ENCODE measurements at regions not wholly inside any gene's neighbourhood (a gene's known extent, or its start where the extent isn't known, plus 50 kb on each side); places are given as distances from the start of the nearest gene placed in this dataset.

- 96% methylated on average over 6 of the region's 6 CpGs for WGBS
- DNase-seq (ENCODE audit: low spot score): no peak
- H3K4me1 ChIP-seq (replicated peaks): no peaks in the 10 kb centered on the region
- intact Hi-C loops (cut with DNase I): no loop called here
- no peak overlapping the region for H3K27ac ChIP-seq
- no peaks in the 10 kb centered on the region for H3K27me3 ChIP-seq (replicated peaks; ENCODE audit: insufficient read depth)
- H3K4me3 ChIP-seq: no peak overlapping the region
- TF ChIP-seq POLR2A (IDR thresholded peaks at IDR 0.05) (no peak), POLR2AphosphoS5 (IDR thresholded peaks at IDR 0.05) (no peak)
- TF ChIP-seq, protein P1, sequence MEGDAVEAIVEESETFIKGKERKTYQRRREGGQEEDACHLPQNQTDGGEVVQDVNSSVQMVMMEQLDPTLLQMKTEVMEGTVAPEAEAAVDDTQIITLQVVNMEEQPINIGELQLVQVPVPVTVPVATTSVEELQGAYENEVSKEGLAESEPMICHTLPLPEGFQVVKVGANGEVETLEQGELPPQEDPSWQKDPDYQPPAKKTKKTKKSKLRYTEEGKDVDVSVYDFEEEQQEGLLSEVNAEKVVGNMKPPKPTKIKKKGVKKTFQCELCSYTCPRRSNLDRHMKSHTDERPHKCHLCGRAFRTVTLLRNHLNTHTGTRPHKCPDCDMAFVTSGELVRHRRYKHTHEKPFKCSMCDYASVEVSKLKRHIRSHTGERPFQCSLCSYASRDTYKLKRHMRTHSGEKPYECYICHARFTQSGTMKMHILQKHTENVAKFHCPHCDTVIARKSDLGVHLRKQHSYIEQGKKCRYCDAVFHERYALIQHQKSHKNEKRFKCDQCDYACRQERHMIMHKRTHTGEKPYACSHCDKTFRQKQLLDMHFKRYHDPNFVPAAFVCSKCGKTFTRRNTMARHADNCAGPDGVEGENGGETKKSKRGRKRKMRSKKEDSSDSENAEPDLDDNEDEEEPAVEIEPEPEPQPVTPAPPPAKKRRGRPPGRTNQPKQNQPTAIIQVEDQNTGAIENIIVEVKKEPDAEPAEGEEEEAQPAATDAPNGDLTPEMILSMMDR (IDR thresholded peaks at IDR 0.05): no peak
- no peaks in the 10 kb centered on the region for H3K9me3 ChIP-seq
- no peaks in the 10 kb centered on the region for H3K36me3 ChIP-seq
These were observed 123.6 kb upstream of the GPC1 start for GRCh38 chr2:240311821-240312220.

GRCh38 chr2:240319221-240319854 lies 116.1 kb upstream of the GPC1 start:
- TF ChIP-seq POLR2A (IDR thresholded peaks at IDR 0.05) (no peak), POLR2AphosphoS5 (IDR thresholded peaks at IDR 0.05) (no peak)
- TF ChIP-seq, protein P1 (IDR thresholded peaks at IDR 0.05): no peak
- WGBS: 72% methylated on average over 11 of the region's 11 CpGs
- Histone ChIP-seq H3K27me3 (replicated peaks; ENCODE audit: insufficient read depth) (no peaks in the 10 kb centered on the region), H3K36me3 (no peaks in the 10 kb centered on the region), H3K4me1 (replicated peaks) (no peaks in the 10 kb centered on the region), H3K9me3 (no peaks in the 10 kb centered on the region), H3K4me3 (no peak overlapping the region), H3K27ac (no peak overlapping the region)
- DNase-seq (ENCODE audit: low spot score): no peak
- intact Hi-C loops (cut with DNase I): no loop called here

DNA sequence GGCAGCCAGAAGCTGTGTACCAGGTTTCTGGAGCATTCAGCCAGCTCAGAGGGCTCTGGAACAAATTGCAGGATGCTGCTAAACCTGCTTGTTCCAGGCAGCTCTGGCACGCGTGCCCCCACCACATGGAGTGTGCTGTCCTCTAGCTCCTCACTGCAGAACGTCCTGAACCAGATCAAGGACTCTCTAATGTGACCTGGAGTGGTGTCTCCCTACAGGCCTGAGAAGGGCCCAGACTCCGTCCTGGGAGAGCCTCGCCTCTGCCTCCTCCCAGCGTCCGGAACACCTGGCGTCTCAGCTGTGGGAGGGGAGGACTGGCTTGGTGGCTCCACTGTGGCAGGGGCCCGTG lies 115.6 kb upstream of the GPC1 start:
- no peak for DNase-seq (ENCODE audit: low spot score)

DNA sequence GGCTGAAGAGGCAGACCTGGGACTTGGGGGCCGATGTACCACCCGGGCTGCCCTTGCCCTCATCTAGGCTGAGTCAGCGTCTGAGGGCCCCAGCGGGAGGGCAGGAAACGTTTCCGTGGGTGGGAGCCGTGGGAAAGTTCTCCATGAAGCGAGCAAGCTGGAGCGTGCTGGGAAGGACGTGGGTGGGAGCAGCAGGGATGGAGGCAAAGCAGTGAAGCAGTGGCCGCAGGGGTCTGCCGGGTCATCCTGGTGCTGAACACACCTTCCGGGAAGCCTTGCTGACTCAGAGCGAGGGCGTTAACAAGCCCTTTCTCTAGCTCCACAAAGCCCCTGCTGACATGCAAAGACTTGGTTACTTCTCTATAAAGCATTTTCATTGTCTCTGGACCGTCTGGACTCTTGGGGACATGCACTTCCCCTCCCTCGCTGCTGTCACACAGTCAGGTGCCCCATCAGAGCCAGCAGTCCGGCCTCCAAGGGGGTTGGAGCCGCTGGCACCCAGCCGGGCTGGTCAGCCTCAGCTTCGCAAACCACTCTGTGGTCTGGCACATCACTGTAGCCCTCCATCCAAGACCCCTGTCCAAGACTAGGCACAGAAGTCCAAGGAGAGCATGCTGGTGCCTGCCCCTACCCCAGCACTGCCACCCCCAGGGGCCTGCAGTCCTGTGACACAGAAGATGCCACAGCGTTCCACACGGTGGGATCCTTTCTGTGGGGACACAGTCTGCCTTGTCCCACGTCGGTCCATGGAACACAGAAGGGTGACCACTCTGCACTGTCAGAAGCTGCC lies 115.1 kb upstream of the GPC1 start:
- H3K9me3 ChIP-seq: no peaks in the 10 kb centered on the region
- no peaks in the 10 kb centered on the region for H3K4me1 ChIP-seq (replicated peaks)
- no peaks in the 10 kb centered on the region for H3K27me3 ChIP-seq (replicated peaks; ENCODE audit: insufficient read depth)
- no peaks in the 10 kb centered on the region for H3K36me3 ChIP-seq
- H3K4me3 ChIP-seq: no peak overlapping the region
- no peak for DNase-seq (ENCODE audit: low spot score)
- intact Hi-C loops (cut with DNase I): no loop called here
- 50% methylated on average over 25 of the region's 25 CpGs for WGBS
- no peak overlapping the region for H3K27ac ChIP-seq
- TF ChIP-seq POLR2A (IDR thresholded peaks at IDR 0.05) (no peak), POLR2AphosphoS5 (IDR thresholded peaks at IDR 0.05) (no peak)
- TF ChIP-seq, protein P1 (IDR thresholded peaks at IDR 0.05): no peak

More for the DNA sequence above, 115.6 kb upstream of the GPC1 start:
- no peak overlapping the region for H3K4me3 ChIP-seq
- 70% methylated on average over 9 of the region's 9 CpGs for WGBS
- H3K27me3 ChIP-seq (replicated peaks; ENCODE audit: insufficient read depth): no peaks in the 10 kb centered on the region
- H3K27ac ChIP-seq: no peak overlapping the region
- no peaks in the 10 kb centered on the region for H3K36me3 ChIP-seq
- intact Hi-C loops (cut with DNase I): no loop called here
- no peaks in the 10 kb centered on the region for H3K4me1 ChIP-seq (replicated peaks)
- no peaks in the 10 kb centered on the region for H3K9me3 ChIP-seq
- TF ChIP-seq, protein P1 (IDR thresholded peaks at IDR 0.05): no peak
- no peak for TF ChIP-seq POLR2A (IDR thresholded peaks at IDR 0.05)
- TF ChIP-seq POLR2AphosphoS5 (IDR thresholded peaks at IDR 0.05): no peak
